Mesenchymal stem cell (in vitro differentiated cells and primary cell): ENCODE measurements at regions not wholly inside any gene's neighbourhood (a gene's known extent, or its start where the extent isn't known, plus 50 kb on each side); places are given as distances from the start of the nearest gene placed in this dataset.

Experiments
- DNase-seq: peaks from one replicate; pipeline ENCODE4 v3.0.0-alpha.2; 2013
- H2AFZ ChIP-seq: one replicate; pipeline ENCODE4 v1.6.1; 2013; ENCODE audit warnings: low read depth, mild to moderate bottlenecking, control low read depth, inconsistent platforms, low read length, moderate library complexity
- H2AK5ac ChIP-seq: 2 replicates; pipeline ENCODE4 v1.6.1; 2013; ENCODE audit warnings: low read length, moderate library complexity, mild to moderate bottlenecking, inconsistent platforms; ENCODE audit not compliant: severe bottlenecking
- H2BK120ac ChIP-seq: one replicate; pipeline ENCODE4 v1.6.1; 2013; ENCODE audit warnings: low read depth, mild to moderate bottlenecking, inconsistent platforms, low read length, moderate library complexity
- H2BK12ac ChIP-seq, 2 experiments: one replicate each; pipeline ENCODE4 v1.6.1; 2013; ENCODE audit warnings: inconsistent platforms in 2 of 2, low read length in 2 of 2, mild to moderate bottlenecking in 2 of 2, moderate library complexity in 2 of 2, control low read depth in 1 of 2
- H2BK15ac ChIP-seq: one replicate; pipeline ENCODE4 v1.6.1; 2013; ENCODE audit warnings: mild to moderate bottlenecking, low read depth, inconsistent platforms; ENCODE audit not compliant: poor library complexity, severe bottlenecking
- H2BK5ac ChIP-seq: 2 replicates; pipeline ENCODE4 v1.6.1; 2013; ENCODE audit warnings: low read depth, mild to moderate bottlenecking, low read length, control low read depth, inconsistent platforms; ENCODE audit not compliant: poor library complexity, severe bottlenecking
- H3K14ac ChIP-seq, 2 experiments: one replicate each; pipeline ENCODE4 v1.6.1; 2013; ENCODE audit warnings: inconsistent platforms in 2 of 2, low read length in 2 of 2, control low read depth in 1 of 2, mild to moderate bottlenecking in 1 of 2, moderate library complexity in 1 of 2
- H3K18ac ChIP-seq, 2 experiments: one replicate each; pipeline ENCODE4 v1.6.1; 2013; ENCODE audit warnings: inconsistent platforms in 2 of 2, low read length in 2 of 2, control low read depth in 1 of 2, low read depth in 1 of 2, mild to moderate bottlenecking in 1 of 2
- H3K23ac ChIP-seq, 2 experiments: one replicate each; pipeline ENCODE4 v1.6.1; 2013; ENCODE audit warnings: inconsistent platforms in 2 of 2, low read length in 2 of 2, mild to moderate bottlenecking in 2 of 2, moderate library complexity in 2 of 2, control low read depth in 1 of 2
- H3K27ac ChIP-seq: 2 replicates; pipeline ENCODE4 v1.5.1; 2013; ENCODE audit warnings: mild to moderate bottlenecking, moderate library complexity, low read length, control low read depth, inconsistent platforms; ENCODE audit not compliant: poor library complexity, severe bottlenecking
- H3K27me3 ChIP-seq, 2 experiments: 2 replicates each; pipeline versions ENCODE4 v1.6.1 to v1.7.0; 2013; ENCODE audit warnings: low read length in 2 of 2, mild to moderate bottlenecking in 2 of 2, moderate library complexity in 2 of 2, control low read depth in 1 of 2, inconsistent platforms in 1 of 2; ENCODE audit not compliant: control insufficient read depth in 1 of 2, insufficient read depth in 1 of 2
- H3K36me3 ChIP-seq, 2 experiments: 2 replicates each; pipeline versions ENCODE4 v1.6.1 to v1.7.0; 2013; ENCODE audit warnings: low read length in 2 of 2, control low read depth in 1 of 2, inconsistent platforms in 1 of 2, low read depth in 1 of 2, mild to moderate bottlenecking in 1 of 2; ENCODE audit not compliant: insufficient read depth in 2 of 2, control insufficient read depth in 1 of 2
- H3K4ac ChIP-seq, 2 experiments: one replicate each; pipeline ENCODE4 v1.6.1; 2013; ENCODE audit warnings: inconsistent platforms in 2 of 2, low read length in 2 of 2, mild to moderate bottlenecking in 2 of 2, moderate library complexity in 2 of 2, control low read depth in 1 of 2, low read depth in 1 of 2
- H3K4me1 ChIP-seq: 2 replicates; pipeline ENCODE4 v1.6.1; 2013; ENCODE audit warnings: low read depth, low read length, control low read depth; ENCODE audit not compliant: control insufficient read depth, insufficient read depth
- H3K4me2 ChIP-seq: 2 replicates; pipeline ENCODE4 v1.6.1; 2013; ENCODE audit warnings: low read length, mild to moderate bottlenecking, inconsistent platforms; ENCODE audit not compliant: poor library complexity, severe bottlenecking
- H3K4me3 ChIP-seq, 2 experiments: 2 replicates each; pipeline versions ENCODE4 v1.5.1 to v1.7.0; 2013; ENCODE audit warnings: low read length in 2 of 2, mild to moderate bottlenecking in 2 of 2, control low read depth in 1 of 2, low read depth in 1 of 2; ENCODE audit not compliant: insufficient read depth in 1 of 2
- H3K79me1 ChIP-seq: replicated peaks from 2 replicates; pipeline ENCODE4 v1.6.1; 2013; ENCODE audit warnings: mild to moderate bottlenecking, control low read depth, low read length, inconsistent platforms; ENCODE audit not compliant: poor library complexity, severe bottlenecking
- H3K9ac ChIP-seq: 2 replicates; pipeline ENCODE4 v1.7.0; 2013; ENCODE audit warnings: mild to moderate bottlenecking, low read length, moderate library complexity
- H3K9me3 ChIP-seq: 2 replicates; pipeline ENCODE4 v1.7.0; 2013; ENCODE audit warnings: mild to moderate bottlenecking, low read length; ENCODE audit not compliant: control insufficient read depth
- H4K8ac ChIP-seq: one replicate; pipeline ENCODE4 v1.6.1; 2013; ENCODE audit warnings: inconsistent platforms, mild to moderate bottlenecking, low read length, moderate library complexity
- H4K91ac ChIP-seq: one replicate; pipeline ENCODE4 v1.6.1; 2013; ENCODE audit warnings: mild to moderate bottlenecking, low read length, inconsistent platforms
- WGBS: methylation state at CpG from one replicate; pipeline ENCODE4 v1.1.7; 2013; ENCODE audit warnings: mixed read lengths; 5-methylcytosine and 5-hydroxymethylcytosine counted together

DNA sequence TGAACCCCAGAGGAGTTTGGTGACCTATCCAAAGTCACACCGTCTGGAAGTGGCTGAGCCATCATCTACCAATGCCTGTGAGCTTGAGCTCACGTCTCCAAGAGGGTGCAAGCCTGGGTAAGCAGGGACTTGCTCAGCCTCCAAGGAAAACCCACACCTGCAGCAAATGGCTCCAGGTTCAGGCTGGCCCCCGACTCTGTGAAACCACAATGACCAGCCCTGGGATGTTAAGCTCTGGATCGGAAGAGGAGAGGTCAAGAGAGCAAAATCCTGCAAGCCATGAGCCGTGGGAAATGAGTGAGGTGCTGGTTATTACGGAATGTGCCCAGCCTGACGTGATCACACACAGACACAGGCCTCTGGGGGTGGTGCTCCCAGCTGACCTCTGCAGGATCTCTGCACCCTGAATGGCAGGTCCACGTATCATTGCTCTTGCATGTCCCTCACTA lies 94.1 kb upstream of the OTOS start:
- Histone ChIP-seq H2BK15ac (no peak overlapping the region), H3K23ac (no peak overlapping the region), H3K36me3 (peaks cover 0 to 3% of the 10 kb centered on the region in 2 experiments), H3K18ac (peak overlapping the region in 1 of 2 experiments; percentile 16), H2AFZ (no peak overlapping the region), H2BK5ac (no peak overlapping the region), H3K4me3 (no peak overlapping the region), H2BK120ac (no peak overlapping the region), H2AK5ac (no peak overlapping the region), H3K9me3 (peaks cover under 1% of the 10 kb centered on the region), H3K4me2 (no peak overlapping the region), H4K91ac (peak overlapping the region; percentile 45), H3K4ac (no peak overlapping the region), H3K27me3 (peaks cover 0 to 42% of the 10 kb centered on the region in 2 experiments), H3K79me1 (no peaks in the 10 kb centered on the region), H3K27ac (no peak overlapping the region), H2BK12ac (no peak overlapping the region), H3K14ac (no peak overlapping the region), H3K9ac (no peak overlapping the region), H4K8ac (no peak overlapping the region), H3K4me1 (no peaks in the 10 kb centered on the region)
- DNase-seq = peak; percentile 53
- whole genome bisulfite sequencing = 56% methylated on average over 8 of the region's 8 CpGs

DNA sequence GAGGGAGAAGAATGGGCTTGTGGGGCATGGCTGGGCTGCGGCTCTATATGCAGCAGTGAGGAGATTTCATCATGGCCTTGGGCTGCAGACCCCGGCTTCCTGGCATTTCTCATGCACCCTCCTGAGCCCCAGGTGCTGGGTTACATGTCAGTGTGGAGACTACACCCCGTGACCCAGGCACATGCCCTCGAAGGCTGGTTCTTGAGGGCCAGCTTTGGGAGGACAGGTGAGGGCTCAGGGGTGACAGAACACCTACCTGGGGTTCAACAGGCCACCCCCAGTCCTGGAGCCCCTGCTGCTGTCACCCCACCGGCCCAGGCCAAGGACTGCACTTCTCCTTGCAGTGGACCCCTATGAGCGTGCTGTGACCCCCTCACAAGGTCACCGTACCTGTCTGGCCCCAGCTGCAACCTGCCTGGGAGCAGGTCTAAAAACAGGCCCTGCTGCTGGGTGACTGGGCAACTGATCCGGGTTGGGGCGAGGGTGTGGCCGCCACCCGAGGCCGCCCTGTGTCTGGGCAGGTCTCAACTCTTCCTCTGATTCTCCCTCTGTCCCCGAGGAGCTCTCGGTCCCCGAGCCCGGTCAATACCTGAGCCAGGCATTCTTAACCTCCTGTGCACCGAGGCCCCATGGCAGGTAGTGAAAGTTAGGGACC lies 94.8 kb upstream of the OTOS start:
- no peak overlapping the region for H3K4me3 ChIP-seq
- H2AK5ac ChIP-seq = no peak overlapping the region
- H3K27me3 ChIP-seq = peaks cover 0 to 49% of the 10 kb centered on the region in 2 experiments
- H2BK120ac ChIP-seq = no peak overlapping the region
- peaks cover 0 to 3% of the 10 kb centered on the region in 2 experiments for H3K36me3 ChIP-seq
- no peak overlapping the region for H3K18ac ChIP-seq
- H2BK15ac ChIP-seq = no peak overlapping the region
- WGBS = 87% methylated on average over 17 of the region's 17 CpGs
- no peak overlapping the region for H2BK5ac ChIP-seq
- no peak for DNase-seq
- no peak overlapping the region for H4K91ac ChIP-seq
- H3K27ac ChIP-seq = no peak overlapping the region
- H3K4me1 ChIP-seq = no peaks in the 10 kb centered on the region
- no peak overlapping the region for H3K14ac ChIP-seq
- H4K8ac ChIP-seq = no peak overlapping the region
- H3K4me2 ChIP-seq = no peak overlapping the region
- no peak overlapping the region for H3K4ac ChIP-seq
- H3K9me3 ChIP-seq = no peaks in the 10 kb centered on the region
- no peaks in the 10 kb centered on the region for H3K79me1 ChIP-seq
- no peak overlapping the region for H3K23ac ChIP-seq
- H3K9ac ChIP-seq = no peak overlapping the region
- H2BK12ac ChIP-seq = no peak overlapping the region
- H2AFZ ChIP-seq = no peak overlapping the region

DNA sequence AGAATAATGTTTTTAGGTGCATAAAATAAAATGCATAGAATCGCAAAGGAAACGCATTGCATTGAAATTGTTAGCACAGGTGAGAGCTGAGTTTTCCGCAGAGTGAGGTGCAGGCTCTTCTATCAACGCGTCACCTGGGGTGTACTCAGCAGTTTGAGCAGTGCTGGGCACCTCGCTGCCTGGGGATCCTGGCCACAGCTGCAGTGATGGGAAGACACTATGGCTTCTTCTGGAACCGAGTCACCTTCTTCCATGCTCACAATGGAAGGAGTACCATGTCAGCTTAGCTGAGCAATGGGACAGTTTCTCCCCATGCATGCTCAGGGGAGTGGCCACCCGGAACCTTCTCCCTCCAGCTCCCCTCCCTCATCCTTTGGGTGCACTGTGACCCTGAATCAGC lies 95.4 kb upstream of the OTOS start:
- Histone ChIP-seq H3K4me2 (no peak overlapping the region), H2AFZ (no peak overlapping the region), H3K27me3 (peaks cover 0 to 51% of the 10 kb centered on the region in 2 experiments), H3K4ac (no peak overlapping the region), H2BK15ac (no peak overlapping the region), H3K79me1 (no peaks in the 10 kb centered on the region), H3K9ac (no peak overlapping the region), H3K36me3 (peaks cover 0 to 3% of the 10 kb centered on the region in 2 experiments), H3K23ac (no peak overlapping the region), H3K9me3 (no peaks in the 10 kb centered on the region), H2BK120ac (no peak overlapping the region), H2BK5ac (no peak overlapping the region), H4K91ac (peak overlapping the region; percentile 30), H3K27ac (no peak overlapping the region), H2BK12ac (peak overlapping the region in 1 of 2 experiments; percentile 24), H3K14ac (no peak overlapping the region), H4K8ac (no peak overlapping the region), H3K18ac (no peak overlapping the region), H3K4me3 (no peak overlapping the region), H2AK5ac (no peak overlapping the region), H3K4me1 (no peaks in the 10 kb centered on the region)
- no peak for DNase-seq
- 87% methylated on average over 8 of the region's 8 CpGs for WGBS

DNA sequence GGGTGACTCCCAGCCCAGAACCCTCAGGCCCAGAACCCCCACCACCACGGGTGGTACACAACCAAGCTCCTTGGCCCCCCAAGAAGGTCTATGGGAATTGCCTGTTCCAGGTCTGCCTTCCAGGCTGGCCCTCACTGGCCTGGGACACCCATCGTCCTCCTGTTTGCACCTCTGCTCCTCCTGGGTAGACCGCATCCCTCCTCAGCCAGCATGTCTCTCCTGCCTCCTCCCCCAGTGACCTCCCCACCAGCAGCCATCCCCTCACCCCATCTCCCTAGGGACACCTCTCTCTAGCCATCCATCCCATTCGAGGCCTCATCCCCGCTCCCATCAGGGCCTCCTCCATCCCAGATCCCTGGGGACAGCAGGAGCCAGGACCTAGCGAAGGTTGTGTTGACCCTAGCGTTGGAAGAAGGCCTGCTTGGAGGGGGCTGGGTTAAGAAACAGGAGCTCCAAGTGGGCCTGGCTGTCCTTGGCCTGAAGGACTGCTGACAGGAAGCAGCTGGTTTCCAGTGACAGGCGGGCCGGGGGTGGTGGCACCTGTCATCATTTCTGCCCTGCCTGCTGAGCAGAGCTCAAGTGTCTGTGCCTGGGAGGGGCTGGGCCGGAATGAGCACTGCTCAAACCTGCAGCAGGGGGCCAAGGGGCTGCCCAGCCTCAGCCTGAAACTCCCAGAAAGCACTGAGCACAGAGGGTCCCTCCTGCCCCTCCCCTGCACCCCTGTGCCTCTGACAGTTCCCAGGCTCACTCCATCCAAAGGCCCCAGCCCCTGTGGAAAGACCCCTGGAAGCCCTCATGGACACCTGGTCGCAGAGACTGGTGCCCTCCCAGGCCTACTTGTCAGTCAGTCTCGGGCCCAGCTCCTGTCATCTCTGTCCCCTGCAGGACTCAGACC lies 96.0 kb upstream of the OTOS start:
- H3K27me3 ChIP-seq = peaks cover 0 to 54% of the 10 kb centered on the region in 2 experiments
- no peak overlapping the region for H3K23ac ChIP-seq
- WGBS = 56% methylated on average over 10 of the region's 12 CpGs

More for the DNA sequence above, 96.0 kb upstream of the OTOS start:
- Histone ChIP-seq H3K9ac (no peak overlapping the region), H3K4me3 (no peak overlapping the region), H3K9me3 (no peaks in the 10 kb centered on the region), H4K91ac (peak overlapping the region; percentile 30), H2BK12ac (peak overlapping the region in 1 of 2 experiments; percentile 25), H2BK5ac (no peak overlapping the region), H3K18ac (peak overlapping the region in 1 of 2 experiments; percentile 38), H2AK5ac (no peak overlapping the region), H4K8ac (peak overlapping the region; percentile 35), H2AFZ (no peak overlapping the region), H3K4me1 (no peaks in the 10 kb centered on the region), H3K79me1 (no peaks in the 10 kb centered on the region), H2BK120ac (no peak overlapping the region), H3K14ac (peak overlapping the region in 1 of 2 experiments; percentile 77), H3K36me3 (peaks cover 0 to 3% of the 10 kb centered on the region in 2 experiments), H3K4ac (no peak overlapping the region), H2BK15ac (no peak overlapping the region), H3K27ac (no peak overlapping the region), H3K4me2 (no peak overlapping the region)
- DNase-seq = no peak
